ENCODE measurements at regions not wholly inside any gene's neighbourhood (a gene's known extent, or its start where the extent isn't known, plus 50 kb on each side); places are given as distances from the start of the nearest gene placed in this dataset.

- no peaks in the 10 kb centered on the region for H3F3A ChIP-seq (ENCODE audit: control insufficient read depth, insufficient read depth)
- H3K4me3 ChIP-seq (ENCODE audit: low read length), result no peak overlapping the region
- H3K36me3 ChIP-seq (ENCODE audit: control insufficient read depth, low read length), result no peaks in the 10 kb centered on the region
- H3K4me1 ChIP-seq (ENCODE audit: control insufficient read depth, low read length), result no peaks in the 10 kb centered on the region
- no peaks in the 10 kb centered on the region for H3K9me3 ChIP-seq (ENCODE audit: control insufficient read depth, insufficient read depth, low read length)
- no peaks in the 10 kb centered on the region for H3K79me2 ChIP-seq (ENCODE audit: control insufficient read depth, low read length)
- H3K27ac ChIP-seq (ENCODE audit: low read depth, low read length), result no peak overlapping the region
- H3K9me2 ChIP-seq (replicated peaks; ENCODE audit: control insufficient read depth, low read length), result no peaks in the 10 kb centered on the region
- no peak overlapping the region for H3K4me2 ChIP-seq (ENCODE audit: low read length)
- no peaks in the 10 kb centered on the region for H3K27me3 ChIP-seq (ENCODE audit: control insufficient read depth, low read length)
- TF ChIP-seq EZH2phosphoT487 (IDR thresholded peaks at IDR 0.05; ENCODE audit: borderline replicate concordance, low read length), result no peak
- TF ChIP-seq, protein P1, sequence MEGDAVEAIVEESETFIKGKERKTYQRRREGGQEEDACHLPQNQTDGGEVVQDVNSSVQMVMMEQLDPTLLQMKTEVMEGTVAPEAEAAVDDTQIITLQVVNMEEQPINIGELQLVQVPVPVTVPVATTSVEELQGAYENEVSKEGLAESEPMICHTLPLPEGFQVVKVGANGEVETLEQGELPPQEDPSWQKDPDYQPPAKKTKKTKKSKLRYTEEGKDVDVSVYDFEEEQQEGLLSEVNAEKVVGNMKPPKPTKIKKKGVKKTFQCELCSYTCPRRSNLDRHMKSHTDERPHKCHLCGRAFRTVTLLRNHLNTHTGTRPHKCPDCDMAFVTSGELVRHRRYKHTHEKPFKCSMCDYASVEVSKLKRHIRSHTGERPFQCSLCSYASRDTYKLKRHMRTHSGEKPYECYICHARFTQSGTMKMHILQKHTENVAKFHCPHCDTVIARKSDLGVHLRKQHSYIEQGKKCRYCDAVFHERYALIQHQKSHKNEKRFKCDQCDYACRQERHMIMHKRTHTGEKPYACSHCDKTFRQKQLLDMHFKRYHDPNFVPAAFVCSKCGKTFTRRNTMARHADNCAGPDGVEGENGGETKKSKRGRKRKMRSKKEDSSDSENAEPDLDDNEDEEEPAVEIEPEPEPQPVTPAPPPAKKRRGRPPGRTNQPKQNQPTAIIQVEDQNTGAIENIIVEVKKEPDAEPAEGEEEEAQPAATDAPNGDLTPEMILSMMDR (IDR thresholded peaks at IDR 0.05; ENCODE audit: low read depth, low read length, poor library complexity, severe bottlenecking), result no peak
- H4K20me1 ChIP-seq (ENCODE audit: control insufficient read depth, insufficient read depth, low read depth, low read length), result no peaks in the 10 kb centered on the region
Measured at GRCh38 chr20:24870881-24871280, 78.2 kb upstream of the CST7 start.

DNA sequence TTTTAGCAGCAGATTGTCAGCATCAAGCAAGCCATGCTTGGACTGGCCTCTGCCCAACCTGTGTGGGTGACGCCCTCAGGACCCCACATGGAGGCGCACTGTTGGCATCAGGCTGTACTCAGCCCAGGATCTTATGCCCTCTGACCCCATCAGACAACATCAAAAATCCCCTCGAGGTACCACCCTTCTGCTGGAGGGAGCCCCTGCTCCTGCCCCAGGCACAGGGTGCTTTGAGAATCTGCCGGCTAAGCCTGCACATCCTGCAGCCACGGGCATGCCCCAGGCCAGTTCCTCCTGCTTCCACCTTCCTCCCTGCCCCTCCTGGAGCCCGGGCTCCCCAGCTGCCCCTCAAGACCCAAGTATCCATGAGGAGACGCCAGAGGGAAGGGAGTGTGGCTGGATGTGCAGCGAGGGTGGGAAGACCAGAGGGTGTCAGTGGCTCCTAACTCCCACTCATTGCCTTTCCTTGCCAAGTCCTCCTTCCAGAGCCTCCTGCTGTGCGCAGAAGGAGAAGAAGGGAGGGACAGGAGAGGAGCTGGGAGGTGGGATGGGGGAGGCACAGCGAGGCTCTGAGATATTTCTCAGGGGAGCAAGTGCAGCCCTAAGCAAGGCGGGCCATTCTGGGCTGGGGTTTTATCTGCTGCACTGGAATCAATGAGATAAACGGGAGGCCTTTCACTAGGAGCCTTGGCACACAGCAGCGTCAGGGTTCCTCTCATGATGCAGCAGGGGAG, 77.4 kb upstream of the CST7 start:
- Histone ChIP-seq H3K27me3 (ENCODE audit: control insufficient read depth, low read length) (no peaks in the 10 kb centered on the region), H3K4me1 (ENCODE audit: control insufficient read depth, low read length) (no peaks in the 10 kb centered on the region), H3F3A (ENCODE audit: control insufficient read depth, insufficient read depth) (no peaks in the 10 kb centered on the region), H3K79me2 (ENCODE audit: control insufficient read depth, low read length) (no peaks in the 10 kb centered on the region), H3K9me2 (replicated peaks; ENCODE audit: control insufficient read depth, low read length) (no peaks in the 10 kb centered on the region), H3K27ac (ENCODE audit: low read depth, low read length) (no peak overlapping the region), H4K20me1 (ENCODE audit: control insufficient read depth, insufficient read depth, low read depth, low read length) (no peaks in the 10 kb centered on the region), H3K36me3 (ENCODE audit: control insufficient read depth, low read length) (no peaks in the 10 kb centered on the region), H3K9me3 (ENCODE audit: control insufficient read depth, insufficient read depth, low read length) (no peaks in the 10 kb centered on the region), H3K4me3 (ENCODE audit: low read length) (no peak overlapping the region), H3K4me2 (ENCODE audit: low read length) (no peak overlapping the region)
- no peak for TF ChIP-seq EZH2phosphoT487 (IDR thresholded peaks at IDR 0.05; ENCODE audit: borderline replicate concordance, low read length)
- TF ChIP-seq, protein P1 (IDR thresholded peaks at IDR 0.05; ENCODE audit: low read depth, low read length, poor library complexity, severe bottlenecking), result no peak

GRCh38 chr20:24872291-24873024, 76.6 kb upstream of the CST7 start:
- Histone ChIP-seq H4K20me1 (ENCODE audit: control insufficient read depth, insufficient read depth, low read depth, low read length) (no peaks in the 10 kb centered on the region), H3K36me3 (ENCODE audit: control insufficient read depth, low read length) (no peaks in the 10 kb centered on the region), H3K27ac (ENCODE audit: low read depth, low read length) (no peak overlapping the region), H3K9me3 (ENCODE audit: control insufficient read depth, insufficient read depth, low read length) (no peaks in the 10 kb centered on the region), H3K9me2 (replicated peaks; ENCODE audit: control insufficient read depth, low read length) (no peaks in the 10 kb centered on the region), H3K4me1 (ENCODE audit: control insufficient read depth, low read length) (no peaks in the 10 kb centered on the region), H3K4me3 (ENCODE audit: low read length) (no peak overlapping the region), H3K4me2 (ENCODE audit: low read length) (no peak overlapping the region), H3K79me2 (ENCODE audit: control insufficient read depth, low read length) (no peaks in the 10 kb centered on the region), H3K27me3 (ENCODE audit: control insufficient read depth, low read length) (no peaks in the 10 kb centered on the region), H3F3A (ENCODE audit: control insufficient read depth, insufficient read depth) (no peaks in the 10 kb centered on the region)
- TF ChIP-seq, protein P1 (IDR thresholded peaks at IDR 0.05; ENCODE audit: low read depth, low read length, poor library complexity, severe bottlenecking), result no peak
- TF ChIP-seq EZH2phosphoT487 (IDR thresholded peaks at IDR 0.05; ENCODE audit: borderline replicate concordance, low read length), result no peak

Measured in DOHH2 (cell line).